CD4-positive, alpha-beta T cell (primary cell): ENCODE measurements at regions not wholly inside any gene's neighbourhood (a gene's known extent, or its start where the extent isn't known, plus 50 kb on each side); places are given as distances from the start of the nearest gene placed in this dataset.

ENCODE experiments used
- ATAC-seq: fragments of 200-7000 bp; cut with Tn5 transposase; one replicate; pipeline ENCODE4 v1.10.0; 2022; ENCODE audit warnings: mild to moderate bottlenecking; ENCODE audit not compliant: poor library complexity
- CTCF ChIA-PET: fragments of 350-600 bp; sonication (Branson Sonifier 250); formaldehyde crosslinking; loops from one replicate; lab custom pipeline; 2021; ENCODE audit warnings: antibody characterized with exemption, inconsistent platforms; lab: Charles Lee
- POLR2A ChIA-PET: fragments of 350-600 bp; sonication (Branson Sonifier 250); formaldehyde crosslinking; loops from one replicate; lab custom pipeline; 2021; ENCODE audit warnings: antibody characterized with exemption, inconsistent platforms; lab: Charles Lee
- DNase-seq, 14 experiments: peaks; one replicate each; pipeline ENCODE4 v3.0.0-alpha.2; 2013 to 2020; ENCODE audit warnings: mixed read lengths in 2 of 14
- H3K27ac ChIP-seq, 2 donors: one replicate each; pipeline versions ENCODE4 v1.5.1 to v1.7.0; 2013; ENCODE audit warnings: low read length in 2 of 2, low read depth in 1 of 2, mild to moderate bottlenecking in 1 of 2
- H3K27me3 ChIP-seq, 2 experiments: 1 replicate in 1 of 2; 2 replicates in 1 of 2; pipeline versions ENCODE4 v1.6.1 to v1.7.0; 2013; ENCODE audit warnings: low read length in 2 of 2, control low read depth in 1 of 2, mild to moderate bottlenecking in 1 of 2, moderate library complexity in 1 of 2; ENCODE audit not compliant: insufficient read depth in 2 of 2, control insufficient read depth in 1 of 2
- H3K36me3 ChIP-seq: one replicate; pipeline ENCODE4 v1.6.1; 2013; ENCODE audit warnings: low read length, control low read depth; ENCODE audit not compliant: insufficient read depth
- H3K4me1 ChIP-seq: one replicate; pipeline ENCODE4 v1.6.1; 2013; ENCODE audit warnings: low read length, control low read depth; ENCODE audit not compliant: insufficient read depth
- H3K4me3 ChIP-seq: one replicate; pipeline ENCODE4 v1.5.1; 2013; ENCODE audit warnings: mild to moderate bottlenecking, low read length, moderate library complexity
- H3K9me3 ChIP-seq, 2 experiments: 1 replicate in 1 of 2; 2 replicates in 1 of 2; pipeline versions ENCODE4 v1.6.1 to v1.7.0; 2013; ENCODE audit warnings: low read length in 2 of 2, mild to moderate bottlenecking in 2 of 2, control low read depth in 1 of 2, moderate library complexity in 1 of 2; ENCODE audit not compliant: control insufficient read depth in 1 of 2, insufficient read depth in 1 of 2
- H3K27ac Mint-ChIP-seq: one replicate; pipeline ENCODE4 v1.8.0; 2020; ENCODE audit warnings: mixed read lengths
- H3K27me3 Mint-ChIP-seq: one replicate; pipeline ENCODE4 v1.8.0; 2021; ENCODE audit warnings: mixed read lengths
- H3K36me3 Mint-ChIP-seq: one replicate; pipeline ENCODE4 v1.8.0; 2021; ENCODE audit warnings: low read depth, mixed read lengths
- H3K4me1 Mint-ChIP-seq: one replicate; pipeline ENCODE4 v1.8.0; 2021; ENCODE audit warnings: low read depth, mixed read lengths
- H3K4me3 Mint-ChIP-seq: one replicate; pipeline ENCODE4 v1.8.0; 2020; ENCODE audit warnings: mild to moderate bottlenecking, mixed read lengths
- H3K9me3 Mint-ChIP-seq: one replicate; pipeline ENCODE4 v1.8.0; 2020; ENCODE audit warnings: mixed read lengths
- CTCF ChIP-seq: fragments of 200-600 bp; IDR thresholded peaks from one replicate; pipeline ENCODE4 v1.8.0; 2022; ENCODE audit warnings: antibody characterized with exemption, mild to moderate bottlenecking
- intact Hi-C, 2 experiments: fragments of 100-400 bp; cut with DNase I in 1 of 2; cut with micrococcal nuclease in 1 of 2; formaldehyde crosslinking; loops; one replicate each; pipeline versions ENCODE4 v1.15.1 to v1.9.0; 2023 to 2025; cut with DNase I, micrococcal nuclease

- H3K9me3 ChIP-seq = peaks cover 0 to 10% of the 10 kb centered on the region in 2 experiments
- H3K36me3 Mint-ChIP-seq = peaks cover 10% of the 10 kb centered on the region
- no peak overlapping the region for H3K4me3 ChIP-seq
- ChIA-PET CTCF (no interaction called here), POLR2A (no interaction called here)
- peaks cover 5% of the 10 kb centered on the region for H3K4me1 ChIP-seq
- no peaks in the 10 kb centered on the region for H3K4me1 Mint-ChIP-seq
- no peaks in the 10 kb centered on the region for H3K27me3 Mint-ChIP-seq
- intact Hi-C loops = no loop called here
- H3K36me3 ChIP-seq = no peaks in the 10 kb centered on the region
- no peak for ATAC-seq
- H3K9me3 Mint-ChIP-seq = peaks cover 11% of the 10 kb centered on the region
- no peak overlapping the region for H3K27ac Mint-ChIP-seq
- no peak for TF ChIP-seq CTCF
- no peak for DNase-seq
- H3K27ac ChIP-seq = no peak overlapping the region
- no peak overlapping the region for H3K4me3 Mint-ChIP-seq
- no peaks in the 10 kb centered on the region for H3K27me3 ChIP-seq
Measured at GRCh38 chr1:186512698-186513457, 52.0 kb upstream of the PDC start.

- no peaks in the 10 kb centered on the region for H3K4me1 Mint-ChIP-seq
- no peak for TF ChIP-seq CTCF
- ChIA-PET CTCF (no interaction called here), POLR2A (no interaction called here)
- H3K4me3 ChIP-seq = no peak overlapping the region
- peaks cover 11% of the 10 kb centered on the region for H3K9me3 Mint-ChIP-seq
- peaks cover 5% of the 10 kb centered on the region for H3K4me1 ChIP-seq
- H3K27me3 Mint-ChIP-seq = no peaks in the 10 kb centered on the region
- H3K36me3 Mint-ChIP-seq = peaks cover 10% of the 10 kb centered on the region
- ATAC-seq (no peak), DNase-seq (peak in 3 of 14 experiments; percentile 9 to 44 (median 28))
- peaks cover 0 to 10% of the 10 kb centered on the region in 2 experiments for H3K9me3 ChIP-seq
- H3K4me3 Mint-ChIP-seq = no peak overlapping the region
- no peaks in the 10 kb centered on the region for H3K36me3 ChIP-seq
- H3K27me3 ChIP-seq = no peaks in the 10 kb centered on the region
- H3K27ac Mint-ChIP-seq = no peak overlapping the region
- intact Hi-C loops = no loop called here
- H3K27ac ChIP-seq = no peak overlapping the region
Measured at GRCh38 chr1:186511761-186512637, 51.1 kb upstream of the PDC start.
